GM19351 (cell line): ENCODE measurements at regions not wholly inside any gene's neighbourhood (a gene's known extent, or its start where the extent isn't known, plus 50 kb on each side); places are given as distances from the start of the nearest gene placed in this dataset.
"Not testable (repeated sequence)": the region's sequence is repeated elsewhere in the genome, so short reads cannot be mapped to it uniquely, and the experiment has no call there.

Experiments
- ATAC-seq: cut with Tn5 transposase; IDR thresholded peaks from one replicate; pipeline ENCODE4 v1.9.1; 2021; ENCODE audit warnings: mild to moderate bottlenecking, moderate library complexity; ENCODE audit not compliant: unreplicated experiment

DNA sequence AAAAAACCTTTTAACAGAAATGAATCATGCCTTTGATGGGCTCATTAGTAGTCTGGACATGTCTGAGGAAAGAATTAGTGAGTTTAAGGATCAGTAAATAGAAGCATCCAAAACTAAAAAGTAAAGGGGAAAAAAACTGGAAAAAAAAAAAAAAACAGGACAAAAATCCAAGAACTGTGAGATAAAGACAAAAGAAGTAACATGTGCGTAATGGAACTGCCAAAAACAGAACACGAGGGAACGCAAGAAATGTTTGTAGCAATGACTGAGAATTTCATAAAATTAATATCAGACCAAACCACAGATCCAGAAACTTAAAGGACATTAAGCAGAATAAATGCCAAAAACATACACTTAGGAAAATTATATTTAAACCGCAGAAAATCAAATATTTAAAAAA, 77.4 kb downstream of the MS4A13 start:
- ATAC-seq, result no peak

DNA sequence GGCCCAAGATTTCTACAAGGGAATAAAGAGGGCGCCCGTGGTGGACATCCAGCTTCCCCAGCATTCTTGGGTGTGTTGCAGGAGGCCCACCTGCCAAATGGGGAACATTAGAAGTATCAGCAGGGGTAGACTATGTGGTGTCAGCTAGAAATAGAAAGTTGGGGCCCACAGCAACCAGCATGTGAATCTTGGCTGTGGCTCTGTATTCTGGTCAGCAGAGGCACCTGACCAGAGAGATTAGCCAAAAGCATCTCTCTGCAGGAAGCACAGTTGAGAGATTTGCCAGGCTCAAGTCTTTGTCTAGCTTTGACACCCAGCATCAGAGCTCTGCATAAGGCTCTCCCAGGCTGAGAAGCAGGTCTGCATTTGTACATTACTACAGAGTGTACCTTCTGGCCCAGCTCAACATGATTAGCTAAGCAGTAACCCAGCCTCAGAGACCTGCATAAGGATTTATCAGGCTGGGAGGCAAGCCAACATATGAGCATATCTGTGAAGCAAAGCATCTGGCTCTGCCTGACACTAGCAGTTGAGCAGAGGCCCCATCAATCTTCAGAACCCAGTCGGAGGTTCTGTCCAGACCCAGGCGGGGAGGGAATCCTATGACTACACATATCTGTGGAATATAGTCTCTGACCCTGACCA, 79.9 kb downstream of the MS4A13 start:
- peak; percentile 42 for ATAC-seq

DNA sequence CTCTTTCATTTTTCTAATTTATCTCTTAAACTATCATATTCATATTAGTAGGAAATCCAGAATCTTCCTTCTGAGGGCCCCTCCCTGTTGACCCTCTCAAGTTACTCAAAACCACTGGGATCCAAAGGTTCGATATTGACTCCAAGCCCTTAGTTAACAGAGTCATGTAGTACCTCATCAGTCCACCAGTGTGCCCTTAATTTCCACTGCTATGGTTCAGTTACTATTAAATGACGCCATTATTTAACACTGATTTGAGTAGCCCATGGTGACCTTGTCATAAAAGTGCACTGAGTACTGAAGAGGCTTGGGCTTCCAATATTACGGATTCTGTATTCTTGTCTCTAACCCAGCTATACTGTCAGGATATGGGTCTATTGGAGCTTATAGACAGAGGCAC, 91.9 kb upstream of the MS4A8 start:
- no peak for ATAC-seq

DNA sequence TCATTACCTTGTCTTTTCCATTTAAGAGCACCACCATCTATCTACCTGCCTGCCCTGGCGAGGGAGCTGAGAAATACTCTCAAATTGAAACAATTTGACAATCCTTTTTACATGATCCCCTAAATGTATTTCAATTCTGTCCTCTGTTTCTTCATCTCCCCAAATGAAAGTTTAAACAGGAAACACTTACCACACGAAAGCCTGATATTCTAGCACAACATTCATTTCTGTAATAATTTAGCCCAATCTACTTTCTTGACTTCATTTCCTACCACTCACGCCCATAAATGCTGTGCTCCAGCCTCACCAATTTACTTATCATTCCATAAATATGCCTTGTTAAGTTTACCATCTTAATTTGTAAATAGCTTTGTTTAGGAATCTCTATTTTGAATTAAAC, 89.8 kb upstream of the MS4A8 start:
- ATAC-seq, result no peak

DNA sequence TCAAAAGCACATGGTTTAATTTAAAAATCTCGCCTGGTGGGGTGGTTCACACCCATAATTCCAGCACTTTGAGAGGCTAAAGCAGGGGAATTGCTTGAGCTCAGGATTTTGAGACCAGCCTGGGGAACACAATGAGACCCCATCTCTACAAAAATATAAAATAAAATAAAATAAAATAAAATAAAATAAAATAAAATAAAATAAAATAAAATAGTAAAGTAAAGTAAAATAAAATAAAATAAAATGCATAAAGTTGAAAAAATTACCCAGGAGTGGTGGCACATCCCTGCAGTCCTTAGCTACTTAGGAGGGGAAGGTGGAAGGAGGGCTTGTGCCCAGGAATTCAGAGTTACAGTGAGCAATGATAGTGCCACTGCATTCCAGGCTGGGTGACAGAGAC, 88.7 kb upstream of the MS4A8 start:
- no peak for ATAC-seq

DNA sequence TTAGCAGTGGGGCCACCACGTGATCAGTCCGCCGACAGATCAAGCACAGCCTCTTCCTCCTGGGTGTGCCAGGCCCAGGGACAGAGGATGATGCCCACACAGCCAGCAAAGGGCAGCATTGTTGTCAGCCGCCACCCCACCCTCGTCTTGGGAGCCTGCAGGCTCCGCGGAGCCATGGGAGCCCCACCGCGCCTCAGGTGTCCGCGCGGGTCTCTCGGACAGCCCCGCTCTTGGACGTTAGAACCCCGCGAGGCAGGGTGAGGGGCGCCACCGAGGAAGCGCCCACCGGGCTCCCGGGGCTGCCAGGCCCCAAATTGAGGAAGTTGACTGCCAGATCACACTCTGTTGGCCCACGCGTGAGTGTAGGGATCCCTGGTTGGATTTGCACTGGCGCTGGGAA, 83.9 kb upstream of the MS4A8 start:
- ATAC-seq, result no peak

DNA sequence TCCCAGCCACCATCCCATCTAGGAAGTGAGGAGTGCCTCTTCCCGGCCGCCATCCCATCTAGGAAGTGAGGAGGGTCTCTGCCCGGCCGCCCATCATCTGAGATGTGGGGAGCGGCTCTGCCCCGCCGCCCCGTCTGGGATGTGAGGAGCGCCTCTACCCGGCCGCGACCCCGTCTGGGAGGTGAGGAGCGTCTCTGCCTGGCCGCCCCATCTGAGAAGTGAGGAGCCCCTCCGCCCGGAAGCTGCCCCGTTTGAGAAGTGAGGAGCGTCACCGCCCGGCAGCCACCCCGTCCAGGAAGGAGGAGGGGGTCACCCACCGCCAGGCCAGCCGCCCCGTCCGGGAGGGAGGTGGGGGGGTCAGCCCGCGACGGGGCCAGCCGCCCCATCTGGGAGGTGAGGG, 77.5 kb upstream of the MS4A8 start:
- not testable (repeated sequence) for ATAC-seq

DNA sequence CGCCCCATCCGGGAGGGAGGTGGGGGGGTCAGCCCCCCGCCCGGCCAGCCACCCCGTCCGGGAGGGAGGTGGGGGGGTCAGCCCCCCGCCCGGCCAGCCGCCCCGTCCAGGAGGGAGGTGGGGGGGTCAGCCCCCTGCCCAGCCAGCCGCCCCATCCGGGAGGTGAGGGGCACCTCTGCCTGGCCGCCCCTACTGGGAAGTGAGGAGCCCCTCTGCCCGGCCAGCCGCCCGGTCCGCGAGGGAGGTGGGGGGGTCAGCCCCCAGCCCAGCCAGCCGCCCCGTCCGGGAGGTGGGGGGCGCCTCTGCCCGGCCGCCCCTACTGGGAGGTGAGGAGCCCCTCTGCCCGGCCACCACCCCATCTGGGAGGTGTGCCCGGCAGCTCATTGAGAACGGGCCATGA, 76.6 kb upstream of the MS4A8 start:
- ATAC-seq, result not testable (repeated sequence)

DNA sequence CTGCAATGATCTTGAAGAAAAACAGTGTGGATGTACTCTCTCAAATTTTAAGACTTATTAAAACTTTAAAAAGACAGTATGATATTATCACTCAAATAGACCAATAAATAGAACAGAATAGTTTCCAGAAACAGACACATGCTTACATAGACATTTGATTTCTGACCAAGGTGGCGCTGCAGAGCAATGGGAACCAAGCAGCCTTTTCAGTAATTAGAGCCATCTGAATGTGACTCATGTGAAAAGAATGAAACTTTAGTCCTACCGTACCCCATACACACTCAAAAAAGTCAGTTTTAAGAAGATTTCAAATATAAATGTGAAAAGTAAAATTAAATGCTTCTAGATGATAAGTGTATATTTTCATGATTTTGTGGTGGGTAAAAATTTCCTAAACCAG, 74.2 kb upstream of the MS4A8 start:
- ATAC-seq, result no peak

DNA sequence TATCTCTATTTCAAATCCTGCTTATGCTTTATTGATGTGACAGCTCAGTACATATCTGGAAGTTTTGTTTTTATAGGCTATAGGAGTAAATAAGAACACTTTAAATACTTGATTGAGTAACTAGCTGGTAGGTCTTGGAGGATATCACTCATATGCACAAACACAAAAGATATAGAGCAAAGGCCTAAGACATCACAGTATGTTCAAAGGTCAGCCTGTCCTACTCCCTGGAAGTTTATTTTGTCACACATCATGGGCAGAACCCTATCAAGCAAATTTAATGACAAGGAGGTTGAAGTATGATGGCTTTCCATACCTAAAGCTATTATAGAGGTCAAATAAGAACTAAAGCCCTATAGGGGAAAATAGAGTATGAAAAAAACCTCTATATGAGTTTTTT, 70.0 kb upstream of the MS4A8 start:
- ATAC-seq, result no peak

DNA sequence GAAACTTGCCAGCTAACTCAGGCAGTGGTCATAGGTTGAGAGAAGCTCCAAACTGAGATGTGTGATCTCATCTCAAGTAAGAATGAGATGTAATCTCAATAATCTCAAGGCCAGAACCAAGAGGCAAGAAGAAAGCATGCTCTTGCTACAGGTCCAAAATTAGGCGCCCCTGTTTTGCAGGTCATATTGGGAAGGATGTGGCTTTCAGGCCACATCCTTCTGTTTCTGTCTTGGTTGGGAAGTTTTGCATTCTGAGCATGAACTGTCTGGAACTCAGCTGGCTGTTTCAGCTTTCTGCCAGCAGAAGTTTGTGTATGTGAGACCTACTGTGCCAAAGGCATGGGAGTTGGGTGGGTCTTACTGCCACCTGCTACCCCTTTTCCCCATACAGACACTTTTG, 67.5 kb upstream of the MS4A8 start:
- ATAC-seq, result no peak

DNA sequence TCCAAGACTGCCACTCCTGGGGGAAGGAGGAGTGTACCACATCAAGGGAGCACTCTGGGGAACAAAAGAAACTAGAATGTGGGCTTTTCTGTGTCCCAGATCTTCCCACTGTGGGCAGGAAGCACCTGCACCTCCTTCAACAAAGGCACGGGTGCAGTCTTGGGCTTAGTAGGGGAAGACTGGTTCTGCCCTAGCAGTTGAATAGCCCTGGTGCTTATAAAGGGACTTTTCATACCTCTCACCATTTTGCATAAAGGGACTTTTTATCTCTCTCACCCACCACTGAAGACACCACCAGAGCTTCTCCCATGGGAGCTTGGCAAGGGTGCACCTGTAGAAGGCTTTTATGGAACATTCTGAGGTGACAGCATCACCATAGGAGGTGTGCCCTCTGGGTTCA, 65.8 kb upstream of the MS4A8 start:
- ATAC-seq, result peak; percentile 70

DNA sequence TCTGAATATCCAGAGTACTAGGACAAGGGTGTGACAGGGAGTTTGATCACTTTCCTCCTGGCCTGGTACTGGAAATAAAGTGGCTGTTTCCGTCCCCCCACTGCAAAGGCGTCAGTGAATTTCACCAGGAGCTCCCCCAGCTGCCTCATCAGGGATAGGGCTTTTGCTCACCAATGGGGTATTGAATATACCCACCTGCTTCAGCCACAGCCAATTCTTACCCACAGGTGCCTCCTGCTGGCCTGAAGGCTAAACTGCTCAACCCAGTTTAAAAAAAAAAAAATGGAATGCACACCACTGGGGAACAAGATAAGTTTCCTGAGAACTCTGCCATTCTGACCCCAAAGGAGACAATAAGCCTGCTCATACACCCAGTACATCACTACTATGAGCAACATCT, 65.3 kb upstream of the MS4A8 start:
- peak; percentile 64 for ATAC-seq

DNA sequence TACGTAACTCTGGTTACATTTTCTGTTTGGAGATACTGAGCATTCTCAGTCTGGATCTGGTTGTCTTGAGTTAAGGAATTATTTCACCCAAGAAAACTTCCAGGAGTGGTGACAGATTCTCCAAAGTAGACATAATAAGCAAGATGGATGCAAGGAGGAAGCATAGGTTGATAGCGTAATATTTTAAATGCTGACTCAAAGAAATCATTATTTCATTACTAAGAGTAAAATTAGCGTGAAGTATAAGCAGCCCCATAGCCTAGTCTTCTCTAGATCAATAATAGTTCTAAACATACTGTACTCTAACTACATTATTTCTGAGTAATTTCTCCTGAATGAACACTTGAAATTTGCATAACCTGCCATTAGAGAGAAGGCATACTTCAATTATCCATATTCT, 57.5 kb upstream of the MS4A8 start:
- ATAC-seq, result no peak

DNA sequence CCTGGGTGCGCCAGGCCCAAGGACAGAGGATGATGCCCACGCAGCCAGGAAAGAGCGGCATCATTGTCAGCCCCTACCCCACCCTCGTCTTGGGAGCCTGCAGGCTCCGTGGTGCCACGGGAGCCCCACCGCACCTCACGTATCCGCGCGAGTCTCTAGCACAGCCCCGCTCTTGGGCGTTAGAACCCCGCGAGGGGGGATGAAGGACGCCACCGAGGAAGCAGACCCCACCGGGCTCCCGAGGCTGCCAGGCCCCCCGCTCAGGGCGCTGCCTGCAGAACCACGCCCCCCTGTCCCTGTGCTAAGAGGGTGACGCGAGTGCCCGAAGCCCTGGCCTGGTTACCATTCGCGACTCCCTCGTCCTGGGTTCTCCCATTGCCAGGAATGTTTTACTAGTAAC, 52.3 kb upstream of the MS4A8 start:
- no peak for ATAC-seq
